ENCODE measurements at regions not wholly inside any gene's neighbourhood (a gene's known extent, or its start where the extent isn't known, plus 50 kb on each side); places are given as distances from the start of the nearest gene placed in this dataset.

DNA sequence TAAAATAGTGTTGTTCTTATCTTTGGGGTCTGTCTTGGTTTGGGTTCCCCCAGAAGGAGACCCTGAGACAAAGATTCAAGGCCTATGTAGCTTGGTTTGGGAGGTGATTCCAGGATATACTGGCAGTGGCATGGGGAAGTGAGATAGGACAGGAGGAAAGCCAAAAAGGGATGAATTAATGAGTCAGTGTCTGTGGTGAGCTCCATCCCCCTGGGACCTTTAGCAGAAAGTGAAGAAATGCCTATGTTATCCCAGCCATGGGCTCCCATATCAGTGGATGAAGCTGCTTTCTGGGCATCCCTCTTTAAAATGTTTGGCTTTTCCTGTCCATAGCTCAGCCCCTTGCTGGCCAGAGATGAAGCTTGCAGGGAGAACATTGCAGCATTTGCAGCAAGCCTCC lies 217.0 kb upstream of the CTBP2 start:
- CTCF ChIA-PET (ENCODE audit: unreplicated experiment): no interaction called here
- no TSS peak for BruUV-seq (replicated peaks)
- H3K27ac ChIP-seq (ENCODE audit: low read depth, low read length, poor library complexity, severe bottlenecking): no peak overlapping the region
- H3K4me3 ChIP-seq (ENCODE audit: low read depth, low read length, poor library complexity, severe bottlenecking): no peak overlapping the region
- H4K20me1 ChIP-seq (ENCODE audit: insufficient read depth, low read length): no peaks in the 10 kb centered on the region
- H2AFZ ChIP-seq (ENCODE audit: low read length): no peak overlapping the region
- H3K36me3 ChIP-seq (ENCODE audit: insufficient read depth, low read length): no peaks in the 10 kb centered on the region
- TF ChIP-seq CTCF (conservative IDR thresholded peaks at IDR 0.05; ENCODE audit: low read length): no peak
- TF ChIP-seq EZH2phosphoT487 (IDR thresholded peaks at IDR 0.05; ENCODE audit: borderline replicate concordance, low read depth, low read length): no peak
- POLR2A ChIA-PET: no interaction called here
- H3K9me2 ChIP-seq (ENCODE audit: insufficient read depth, low read length): no peaks in the 10 kb centered on the region
- no peaks in the 10 kb centered on the region for H3K9me3 ChIP-seq (ENCODE audit: low read length)
- no peak overlapping the region for H3K4me2 ChIP-seq (ENCODE audit: low read length)
- intact Hi-C loops (cut with micrococcal nuclease; ENCODE audit: unreplicated experiment): no loop called here
- no peaks in the 10 kb centered on the region for H3K79me2 ChIP-seq (ENCODE audit: insufficient read depth, low read depth, low read length)
- no peaks in the 10 kb centered on the region for H3K4me1 ChIP-seq (ENCODE audit: insufficient read depth, low read length, poor library complexity, severe bottlenecking)
- no peak for DNase-seq (ENCODE audit: low spot score)

DNA sequence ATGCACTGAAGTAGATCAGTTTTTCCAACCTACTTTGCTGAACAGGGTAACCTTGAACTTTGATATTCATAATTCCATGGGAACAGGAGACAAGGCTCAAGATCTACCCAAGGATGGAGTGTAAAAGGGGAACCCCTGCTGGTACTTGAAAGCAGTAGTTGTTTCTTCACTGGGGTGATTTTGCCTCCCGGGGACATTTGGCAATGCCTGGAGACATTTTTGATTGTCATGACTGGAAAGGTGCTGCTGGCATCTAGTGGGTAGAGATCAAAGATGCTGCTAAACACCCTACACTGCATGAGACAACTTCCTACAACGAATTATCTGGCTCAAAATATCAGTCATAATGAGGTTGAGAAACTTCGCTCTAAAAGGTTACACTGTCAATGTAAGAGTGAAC lies 214.8 kb upstream of the CTBP2 start:
- Histone ChIP-seq H3K4me2 (ENCODE audit: low read length) (no peak overlapping the region), H3K4me1 (ENCODE audit: insufficient read depth, low read length, poor library complexity, severe bottlenecking) (no peaks in the 10 kb centered on the region), H3K27ac (ENCODE audit: low read depth, low read length, poor library complexity, severe bottlenecking) (no peak overlapping the region), H2AFZ (ENCODE audit: low read length) (no peak overlapping the region), H3K9me2 (ENCODE audit: insufficient read depth, low read length) (no peaks in the 10 kb centered on the region), H3K9me3 (ENCODE audit: low read length) (no peaks in the 10 kb centered on the region), H3K79me2 (ENCODE audit: insufficient read depth, low read depth, low read length) (no peaks in the 10 kb centered on the region), H3K36me3 (ENCODE audit: insufficient read depth, low read length) (no peaks in the 10 kb centered on the region), H3K4me3 (ENCODE audit: low read depth, low read length, poor library complexity, severe bottlenecking) (no peak overlapping the region), H4K20me1 (ENCODE audit: insufficient read depth, low read length) (no peaks in the 10 kb centered on the region)
- DNase-seq (ENCODE audit: low spot score): no peak
- TF ChIP-seq CTCF (conservative IDR thresholded peaks at IDR 0.05; ENCODE audit: low read length): 0 out of 2 replicates have a peak, but pooled peaks have one; percentile 18
- TF ChIP-seq EZH2phosphoT487 (IDR thresholded peaks at IDR 0.05; ENCODE audit: borderline replicate concordance, low read depth, low read length): no peak
- intact Hi-C loops (cut with micrococcal nuclease; ENCODE audit: unreplicated experiment): no loop called here
- no TSS peak for BruUV-seq (replicated peaks)
- ChIA-PET CTCF (ENCODE audit: unreplicated experiment) (no interaction called here), POLR2A (interaction anchor here (1.3 kb wide), 1 partner anchor 8 kb away, joined by 3 read pairs; no protein-coding TSS in a partner anchor)

DNA sequence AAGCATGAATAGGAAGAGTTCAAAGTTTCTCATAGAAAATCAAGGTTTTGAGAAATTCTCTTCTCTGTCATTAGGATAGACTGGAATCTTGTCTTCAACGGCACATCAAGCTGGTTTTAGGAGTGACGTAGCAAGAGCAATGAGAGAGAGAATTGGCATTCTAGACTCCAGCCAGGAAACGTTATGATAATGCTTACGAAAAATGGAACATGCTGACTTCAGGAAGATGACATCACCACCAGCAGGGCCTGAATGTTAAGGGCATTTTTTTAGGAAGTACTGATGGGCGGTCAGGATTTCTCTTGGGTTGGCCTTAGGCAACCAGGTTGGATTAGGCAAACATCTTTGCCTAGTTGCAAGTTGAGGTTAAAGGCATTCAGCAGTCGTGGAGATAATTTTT lies 213.2 kb upstream of the CTBP2 start:
- DNase-seq (ENCODE audit: low spot score): no peak
- ChIA-PET CTCF (ENCODE audit: unreplicated experiment) (no interaction called here), POLR2A (no interaction called here)
- Histone ChIP-seq H3K79me2 (ENCODE audit: insufficient read depth, low read depth, low read length) (no peaks in the 10 kb centered on the region), H4K20me1 (ENCODE audit: insufficient read depth, low read length) (no peaks in the 10 kb centered on the region), H3K27ac (ENCODE audit: low read depth, low read length, poor library complexity, severe bottlenecking) (no peak overlapping the region), H3K9me3 (ENCODE audit: low read length) (no peaks in the 10 kb centered on the region), H3K4me2 (ENCODE audit: low read length) (no peak overlapping the region), H3K4me3 (ENCODE audit: low read depth, low read length, poor library complexity, severe bottlenecking) (no peak overlapping the region), H3K9me2 (ENCODE audit: insufficient read depth, low read length) (no peaks in the 10 kb centered on the region), H3K4me1 (ENCODE audit: insufficient read depth, low read length, poor library complexity, severe bottlenecking) (no peaks in the 10 kb centered on the region), H2AFZ (ENCODE audit: low read length) (no peak overlapping the region), H3K36me3 (ENCODE audit: insufficient read depth, low read length) (no peaks in the 10 kb centered on the region)
- intact Hi-C loops (cut with micrococcal nuclease; ENCODE audit: unreplicated experiment): no loop called here
- TF ChIP-seq CTCF (conservative IDR thresholded peaks at IDR 0.05; ENCODE audit: low read length) (no peak), EZH2phosphoT487 (IDR thresholded peaks at IDR 0.05; ENCODE audit: borderline replicate concordance, low read depth, low read length) (no peak)
- BruUV-seq (replicated peaks): no TSS peak

Data from OCI-LY7 (cell line).